AG04450 (cell line): ENCODE measurements at regions not wholly inside any gene's neighbourhood (a gene's known extent, or its start where the extent isn't known, plus 50 kb on each side); places are given as distances from the start of the nearest gene placed in this dataset.

Experiments used
- CTCF ChIA-PET: fragments of 300-600, 350-600 bp; formaldehyde crosslinking; extraction: SDS; loops from one replicate; lab custom pipeline; 2022; ENCODE audit warnings: antibody characterized with exemption, inconsistent platforms; lab: Charles Lee
- POLR2A ChIA-PET: fragments of 350-600 bp; formaldehyde crosslinking; extraction: SDS; loops from one replicate; lab custom pipeline; 2021; ENCODE audit warnings: antibody characterized with exemption, inconsistent platforms; lab: Yijun Ruan, JAX
- DNase-seq: peaks from one replicate; pipeline ENCODE4 v3.0.0-alpha.2; 2011; ENCODE audit warnings: low read depth, low spot score
- H3K27ac ChIP-seq: one replicate; pipeline ENCODE4 v1.5.1; 2012; ENCODE audit warnings: low read depth, low read length, control low read depth
- H3K27me3 ChIP-seq: one replicate; pipeline ENCODE4 v1.6.0; 2012; ENCODE audit warnings: low read length; ENCODE audit not compliant: control insufficient read depth, insufficient read depth
- H3K4me3 ChIP-seq: 2 replicates; pipeline ENCODE4 v1.5.1; 2011; ENCODE audit warnings: mild to moderate bottlenecking, low read depth, low read length, control low read depth
- H3K9me3 ChIP-seq: 2 replicates; pipeline ENCODE4 v1.5.1; 2012; ENCODE audit warnings: low read length; ENCODE audit not compliant: control insufficient read depth, insufficient read depth
- CTCF ChIP-seq: IDR thresholded peaks from 2 replicates; pipeline ENCODE4 v1.5.1; 2011; ENCODE audit warnings: low read depth, low read length, control low read depth, inconsistent platforms

DNA sequence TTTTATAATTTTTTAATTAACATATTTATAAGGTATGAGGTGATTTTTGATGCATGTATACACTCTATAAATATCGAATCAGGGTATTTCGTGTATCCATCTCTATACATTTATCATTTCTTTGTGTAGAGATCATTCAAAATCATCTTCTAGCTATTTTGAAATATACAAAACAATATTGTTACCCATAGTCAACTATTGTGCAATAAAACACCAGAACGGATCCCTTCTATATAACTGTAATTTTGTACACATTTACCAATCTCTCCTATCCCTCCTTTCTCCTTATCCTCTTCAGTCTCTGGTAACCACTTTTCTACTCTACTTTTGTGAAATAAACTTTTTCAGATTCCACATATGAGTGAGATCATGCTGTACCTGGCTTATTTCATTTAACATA is 1459.6 kb downstream of the MRPL39 start:
- ChIA-PET POLR2A (no interaction called here), CTCF (no interaction called here)
- Histone ChIP-seq H3K27ac (no peak overlapping the region), H3K27me3 (no peaks in the 10 kb centered on the region), H3K4me3 (no peak overlapping the region), H3K9me3 (no peaks in the 10 kb centered on the region)
- no peak for TF ChIP-seq CTCF
- DNase-seq = no peak

DNA sequence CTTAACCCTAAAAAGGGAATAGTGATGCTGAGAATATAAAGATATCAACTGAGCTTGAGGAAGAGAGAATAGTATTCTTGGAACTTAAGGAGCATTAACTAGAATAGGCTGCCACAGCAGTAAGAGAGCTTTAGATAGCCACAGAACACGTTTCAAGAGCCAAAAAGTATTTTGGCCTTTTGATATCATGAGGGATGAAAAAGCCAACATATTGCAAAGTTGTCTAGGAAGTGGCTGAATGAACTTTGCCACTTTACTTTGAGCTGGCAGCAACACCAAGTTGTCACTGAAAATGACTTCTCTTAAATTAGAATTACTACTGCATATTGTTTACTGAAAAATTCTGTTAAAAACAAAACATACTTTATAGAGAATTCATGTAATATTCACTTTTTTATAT is 1476.2 kb downstream of the MRPL39 start:
- Histone ChIP-seq H3K9me3 (peaks cover 4% of the 10 kb centered on the region; the same call in 1 of the 2 replicates), H3K27me3 (no peaks in the 10 kb centered on the region), H3K4me3 (no peak overlapping the region), H3K27ac (no peak overlapping the region)
- ChIA-PET POLR2A (no interaction called here), CTCF (no interaction called here)
- TF ChIP-seq CTCF = no peak
- no peak for DNase-seq

GRCh38 chr21:24127651-24128050 is 1479.6 kb downstream of the MRPL39 start:
- ChIA-PET POLR2A (no interaction called here), CTCF (no interaction called here)
- no peak overlapping the region for H3K27ac ChIP-seq
- H3K4me3 ChIP-seq = no peak overlapping the region
- peaks cover 4% of the 10 kb centered on the region; the same call in 1 of the 2 replicates for H3K9me3 ChIP-seq
- no peaks in the 10 kb centered on the region for H3K27me3 ChIP-seq
- TF ChIP-seq CTCF = no peak
- no peak for DNase-seq

DNA sequence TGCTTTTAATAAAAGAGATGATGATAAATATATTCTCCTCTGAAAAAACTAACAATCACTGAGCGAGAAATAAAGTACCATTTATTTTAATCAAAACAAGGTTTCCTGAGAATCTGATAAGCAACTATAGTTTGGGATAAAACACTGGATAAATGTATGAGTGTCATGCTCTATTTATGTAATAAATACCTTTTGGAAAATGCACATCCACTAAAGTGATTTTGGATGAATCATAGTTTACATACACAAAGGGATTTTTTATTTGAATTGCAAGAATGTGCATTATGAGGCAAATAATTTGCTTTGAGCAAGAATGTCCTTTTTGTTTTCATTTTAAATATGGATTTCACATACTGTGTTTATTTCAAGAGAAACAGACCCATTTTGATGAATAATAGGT is 1483.5 kb downstream of the MRPL39 start:
- ChIA-PET CTCF (no interaction called here), POLR2A (no interaction called here)
- DNase-seq = no peak
- H3K9me3 ChIP-seq = peaks cover 4% of the 10 kb centered on the region; the same call in 1 of the 2 replicates
- H3K27me3 ChIP-seq = no peaks in the 10 kb centered on the region
- no peak for TF ChIP-seq CTCF
- H3K27ac ChIP-seq = no peak overlapping the region
- no peak overlapping the region for H3K4me3 ChIP-seq

GRCh38 chr21:24118738-24119459 is 1488.4 kb downstream of the MRPL39 start:
- peak overlapping the region; percentile 43 for H3K27ac ChIP-seq
- POLR2A ChIA-PET = interaction anchor here (0.6 kb wide), 1 partner anchor 318 kb away, joined by 3 read pairs; no protein-coding TSS in a partner anchor
- no peaks in the 10 kb centered on the region for H3K27me3 ChIP-seq
- DNase-seq = no peak
- H3K4me3 ChIP-seq = no peak overlapping the region; the same call in 1 of the 2 replicates
- TF ChIP-seq CTCF = no peak
- CTCF ChIA-PET = no interaction called here
- no peaks in the 10 kb centered on the region for H3K9me3 ChIP-seq
